ENCODE measurements at regions not wholly inside any gene's neighbourhood (a gene's known extent, or its start where the extent isn't known, plus 50 kb on each side); places are given as distances from the start of the nearest gene placed in this dataset.

DNA sequence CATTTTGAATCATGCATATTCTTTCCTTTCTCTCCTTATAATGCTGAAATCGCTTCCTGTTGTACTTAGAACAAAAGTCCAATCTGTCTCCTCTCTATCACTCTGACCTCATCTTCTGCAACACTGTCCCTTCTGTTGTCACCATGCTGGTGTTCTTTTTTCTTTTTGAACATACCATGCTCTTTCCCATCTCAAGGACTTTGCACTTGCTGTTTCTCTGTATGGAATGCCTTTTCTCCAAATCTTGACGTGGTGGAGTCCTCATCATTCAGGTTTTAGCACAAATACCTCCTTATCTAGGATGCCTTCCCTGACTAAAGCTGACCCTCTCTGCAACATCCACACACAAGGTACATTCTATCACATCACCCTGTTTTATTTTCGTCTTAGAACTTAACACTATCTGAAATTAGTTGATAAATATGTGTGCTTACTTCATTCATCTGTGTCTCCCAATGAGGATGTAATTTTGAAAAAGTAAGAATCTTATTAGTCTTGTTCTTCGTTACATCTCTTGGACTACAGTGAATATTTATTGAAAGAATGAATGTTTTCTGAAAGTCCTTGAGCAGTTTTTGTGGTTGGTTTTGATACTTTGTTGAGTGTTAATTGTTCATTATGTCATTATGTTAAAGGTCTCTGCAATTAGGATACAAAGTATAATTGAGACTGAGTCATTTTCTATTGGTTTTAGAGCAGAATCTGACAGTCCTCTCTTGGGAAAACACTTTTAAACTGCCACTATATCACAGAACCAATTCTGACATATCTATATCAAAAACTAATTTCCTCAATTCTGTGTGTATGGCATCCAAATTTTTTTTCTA lies 145.3 kb upstream of the RASA1 start:
- Mint-ChIP-seq H3K27ac (no peak overlapping the region), H3K4me3 (no peak overlapping the region), H3K36me3 (no peaks in the 10 kb centered on the region), H3K27me3 (ENCODE audit: insufficient read depth, low read depth) (no peaks in the 10 kb centered on the region), H3K4me1 (no peaks in the 10 kb centered on the region), H3K9me3 (no peaks in the 10 kb centered on the region)
- H3F3A ChIP-seq (ENCODE audit: low read depth) = no peaks in the 10 kb centered on the region
- no peak for TF ChIP-seq EZH2 (IDR thresholded peaks at IDR 0.05)
- H3K9me3 ChIP-seq (ENCODE audit: low read depth) = no peaks in the 10 kb centered on the region
- no peaks in the 10 kb centered on the region for H4K20me1 ChIP-seq (ENCODE audit: low read depth)
- H3K4me2 ChIP-seq = no peak overlapping the region
- H3K27me3 ChIP-seq = no peaks in the 10 kb centered on the region
- no peak for DNase-seq (ENCODE audit: low spot score)
- H3K27ac ChIP-seq = no peak overlapping the region
- H3K9ac ChIP-seq = no peak overlapping the region
- H3K4me1 ChIP-seq = no peaks in the 10 kb centered on the region
- H3K4me3 ChIP-seq = no peak overlapping the region
- H3K36me3 ChIP-seq = no peaks in the 10 kb centered on the region
- no peak overlapping the region for H2AFZ ChIP-seq (replicated peaks)
- H3K79me2 ChIP-seq (ENCODE audit: low read depth) = no peaks in the 10 kb centered on the region

DNA sequence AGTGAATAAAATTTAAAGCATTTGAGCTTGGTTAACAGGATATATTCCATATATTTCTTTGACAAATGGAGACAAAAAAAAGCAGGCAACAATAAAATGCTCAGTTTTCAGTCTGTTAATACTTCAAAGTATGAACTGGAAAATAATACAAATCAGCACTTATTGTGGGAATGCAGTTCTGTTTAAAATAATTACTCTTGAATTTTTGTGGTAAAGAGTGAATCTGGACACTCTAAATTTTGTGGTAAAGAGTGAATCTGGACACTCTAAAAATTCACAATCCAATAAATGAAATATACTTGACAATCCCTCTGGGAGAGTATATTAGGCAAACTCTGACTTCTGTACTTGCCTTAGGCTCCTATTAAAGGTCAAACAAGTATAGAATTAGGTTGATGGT lies 141.9 kb upstream of the RASA1 start:
- H3F3A ChIP-seq (ENCODE audit: low read depth) = no peaks in the 10 kb centered on the region
- H3K27me3 ChIP-seq = no peaks in the 10 kb centered on the region
- no peaks in the 10 kb centered on the region for H3K9me3 ChIP-seq (ENCODE audit: low read depth)
- H3K36me3 ChIP-seq = no peaks in the 10 kb centered on the region
- no peak overlapping the region for H3K4me3 ChIP-seq
- Mint-ChIP-seq H3K4me3 (no peak overlapping the region), H3K36me3 (no peaks in the 10 kb centered on the region), H3K27me3 (ENCODE audit: insufficient read depth, low read depth) (no peaks in the 10 kb centered on the region), H3K9me3 (no peaks in the 10 kb centered on the region), H3K4me1 (no peaks in the 10 kb centered on the region), H3K27ac (no peak overlapping the region)
- no peaks in the 10 kb centered on the region for H4K20me1 ChIP-seq (ENCODE audit: low read depth)
- no peak overlapping the region for H3K9ac ChIP-seq
- H3K79me2 ChIP-seq (ENCODE audit: low read depth) = no peaks in the 10 kb centered on the region
- H3K4me1 ChIP-seq = no peaks in the 10 kb centered on the region
- no peak overlapping the region for H3K4me2 ChIP-seq
- TF ChIP-seq EZH2phosphoT487 (IDR thresholded peaks at IDR 0.05) (no peak), EZH2 (IDR thresholded peaks at IDR 0.05) (no peak)
- TF ChIP-seq, protein P1, sequence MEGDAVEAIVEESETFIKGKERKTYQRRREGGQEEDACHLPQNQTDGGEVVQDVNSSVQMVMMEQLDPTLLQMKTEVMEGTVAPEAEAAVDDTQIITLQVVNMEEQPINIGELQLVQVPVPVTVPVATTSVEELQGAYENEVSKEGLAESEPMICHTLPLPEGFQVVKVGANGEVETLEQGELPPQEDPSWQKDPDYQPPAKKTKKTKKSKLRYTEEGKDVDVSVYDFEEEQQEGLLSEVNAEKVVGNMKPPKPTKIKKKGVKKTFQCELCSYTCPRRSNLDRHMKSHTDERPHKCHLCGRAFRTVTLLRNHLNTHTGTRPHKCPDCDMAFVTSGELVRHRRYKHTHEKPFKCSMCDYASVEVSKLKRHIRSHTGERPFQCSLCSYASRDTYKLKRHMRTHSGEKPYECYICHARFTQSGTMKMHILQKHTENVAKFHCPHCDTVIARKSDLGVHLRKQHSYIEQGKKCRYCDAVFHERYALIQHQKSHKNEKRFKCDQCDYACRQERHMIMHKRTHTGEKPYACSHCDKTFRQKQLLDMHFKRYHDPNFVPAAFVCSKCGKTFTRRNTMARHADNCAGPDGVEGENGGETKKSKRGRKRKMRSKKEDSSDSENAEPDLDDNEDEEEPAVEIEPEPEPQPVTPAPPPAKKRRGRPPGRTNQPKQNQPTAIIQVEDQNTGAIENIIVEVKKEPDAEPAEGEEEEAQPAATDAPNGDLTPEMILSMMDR (IDR thresholded peaks at IDR 0.05) = no peak
- no peak overlapping the region for H3K27ac ChIP-seq
- no peak for DNase-seq (ENCODE audit: low spot score)
- no peak overlapping the region for H2AFZ ChIP-seq (replicated peaks)

DNA sequence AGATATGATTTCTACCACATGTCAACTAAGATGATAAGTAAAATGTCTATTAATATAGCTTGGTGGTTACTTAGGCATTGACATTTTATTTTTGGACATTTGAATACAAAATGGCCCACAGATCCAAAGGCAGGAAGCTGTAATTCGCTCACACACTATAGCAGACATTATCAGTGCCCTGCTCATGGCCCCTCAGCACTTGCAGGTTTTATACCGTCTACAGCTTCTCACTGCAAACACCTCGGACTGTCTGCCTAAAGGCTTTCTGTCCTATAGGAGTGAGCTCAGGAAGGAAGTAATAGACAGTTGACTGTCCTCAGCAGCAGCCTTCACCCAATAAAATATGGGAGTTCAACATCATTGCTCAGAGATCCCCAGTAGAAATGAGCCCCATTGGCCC lies 140.8 kb upstream of the RASA1 start:
- TF ChIP-seq EZH2 (IDR thresholded peaks at IDR 0.05) (no peak), EZH2phosphoT487 (IDR thresholded peaks at IDR 0.05) (no peak)
- TF ChIP-seq, protein P1 (IDR thresholded peaks at IDR 0.05) = no peak
- H3K4me1 Mint-ChIP-seq = no peaks in the 10 kb centered on the region
- Histone ChIP-seq H3F3A (ENCODE audit: low read depth) (no peaks in the 10 kb centered on the region), H2AFZ (replicated peaks) (no peak overlapping the region), H3K9me3 (ENCODE audit: low read depth) (no peaks in the 10 kb centered on the region), H3K36me3 (no peaks in the 10 kb centered on the region), H3K27ac (no peak overlapping the region), H3K4me3 (no peak overlapping the region), H3K9ac (no peak overlapping the region), H3K4me2 (no peak overlapping the region), H3K27me3 (no peaks in the 10 kb centered on the region), H4K20me1 (ENCODE audit: low read depth) (no peaks in the 10 kb centered on the region), H3K79me2 (ENCODE audit: low read depth) (no peaks in the 10 kb centered on the region), H3K4me1 (no peaks in the 10 kb centered on the region)
- H3K9me3 Mint-ChIP-seq = no peaks in the 10 kb centered on the region
- no peak overlapping the region for H3K27ac Mint-ChIP-seq
- DNase-seq (ENCODE audit: low spot score) = no peak
- no peaks in the 10 kb centered on the region for H3K27me3 Mint-ChIP-seq (ENCODE audit: insufficient read depth, low read depth)
- no peak overlapping the region for H3K4me3 Mint-ChIP-seq
- no peaks in the 10 kb centered on the region for H3K36me3 Mint-ChIP-seq

DNA sequence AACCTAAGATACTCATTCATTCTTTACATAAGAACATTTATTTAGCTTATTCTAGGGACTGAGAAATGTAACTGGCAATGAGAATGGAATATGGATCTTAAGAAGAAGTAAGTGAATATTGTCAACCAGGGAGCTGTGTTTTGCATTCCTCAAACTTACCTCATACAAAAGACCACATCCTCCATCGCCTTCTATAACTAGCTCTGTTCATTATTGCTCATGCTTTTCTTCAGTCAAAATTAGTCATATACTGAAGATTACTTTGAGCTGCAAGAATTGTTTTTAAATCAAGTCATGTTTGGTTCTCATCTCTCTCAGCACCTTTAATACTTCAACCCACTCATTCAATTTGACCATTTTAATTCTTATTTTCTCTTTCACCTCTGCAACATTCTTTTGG lies 140.3 kb upstream of the RASA1 start:
- Histone ChIP-seq H3K4me3 (no peak overlapping the region), H4K20me1 (ENCODE audit: low read depth) (no peaks in the 10 kb centered on the region), H3K27ac (no peak overlapping the region), H3K9ac (no peak overlapping the region), H3F3A (ENCODE audit: low read depth) (no peaks in the 10 kb centered on the region), H3K36me3 (no peaks in the 10 kb centered on the region), H3K79me2 (ENCODE audit: low read depth) (no peaks in the 10 kb centered on the region), H3K4me2 (no peak overlapping the region), H2AFZ (replicated peaks) (no peak overlapping the region), H3K4me1 (no peaks in the 10 kb centered on the region), H3K9me3 (ENCODE audit: low read depth) (no peaks in the 10 kb centered on the region), H3K27me3 (no peaks in the 10 kb centered on the region)
- TF ChIP-seq, protein P1 (IDR thresholded peaks at IDR 0.05) = no peak
- TF ChIP-seq EZH2phosphoT487 (IDR thresholded peaks at IDR 0.05) = no peak
- Mint-ChIP-seq H3K4me1 (no peaks in the 10 kb centered on the region), H3K27me3 (ENCODE audit: insufficient read depth, low read depth) (no peaks in the 10 kb centered on the region), H3K27ac (no peak overlapping the region), H3K4me3 (no peak overlapping the region), H3K36me3 (no peaks in the 10 kb centered on the region), H3K9me3 (no peaks in the 10 kb centered on the region)
- DNase-seq (ENCODE audit: low spot score) = no peak
